MM.1S (cell line): ENCODE measurements at regions not wholly inside any gene's neighbourhood (a gene's known extent, or its start where the extent isn't known, plus 50 kb on each side); places are given as distances from the start of the nearest gene placed in this dataset.

Experiments
- DNase-seq: peaks from one replicate; pipeline ENCODE4 v3.0.0-alpha.2; 2015
- H2AFZ ChIP-seq: fragments of 300-600 bp; sonication (generic); 2 replicates; pipeline ENCODE4 v1.6.0; 2016; ENCODE audit warnings: antibody characterized with exemption, low read length
- H3F3A ChIP-seq: fragments of 300-600 bp; sonication (generic); 2 replicates; pipeline ENCODE4 v1.6.1; 2016; ENCODE audit warnings: mild to moderate bottlenecking, antibody characterized with exemption, low read length, moderate library complexity, mixed read lengths; ENCODE audit not compliant: insufficient read depth
- H3K27ac ChIP-seq: fragments of 300-600 bp; sonication (generic); 2 replicates; pipeline ENCODE4 v1.5.1; 2016; ENCODE audit warnings: mild to moderate bottlenecking, low read length
- H3K27me3 ChIP-seq: fragments of 300-600 bp; sonication (generic); replicated peaks from 2 replicates; pipeline ENCODE4 v1.6.0; 2016; ENCODE audit warnings: low read length; ENCODE audit not compliant: insufficient read depth
- H3K36me3 ChIP-seq: fragments of 300-600 bp; sonication (generic); replicated peaks from 2 replicates; pipeline ENCODE4 v1.6.1; 2016; ENCODE audit warnings: mild to moderate bottlenecking, low read length, mixed read lengths; ENCODE audit not compliant: insufficient read depth
- H3K4me1 ChIP-seq: fragments of 300-600 bp; sonication (generic); 2 replicates; pipeline ENCODE4 v1.6.1; 2016; ENCODE audit warnings: low read length, mixed read lengths
- H3K4me2 ChIP-seq: fragments of 300-600 bp; sonication (generic); 2 replicates; pipeline ENCODE4 v1.6.0; 2016; ENCODE audit warnings: low read depth, low read length
- H3K4me3 ChIP-seq: fragments of 300-600 bp; sonication (generic); 2 replicates; pipeline ENCODE4 v1.5.1; 2016; ENCODE audit warnings: low read length, mixed read lengths
- H3K79me2 ChIP-seq: fragments of 300-600 bp; sonication (generic); 2 replicates; pipeline ENCODE4 v1.6.1; 2016; ENCODE audit warnings: mixed run types, low read length, mixed read lengths
- H3K9ac ChIP-seq: fragments of 300-600 bp; sonication (generic); 2 replicates; pipeline ENCODE4 v1.6.1; 2016; ENCODE audit warnings: low read length, mixed read lengths
- H3K9me2 ChIP-seq: fragments of 300-600 bp; sonication (generic); replicated peaks from 2 replicates; pipeline ENCODE4 v1.6.1; 2016; ENCODE audit warnings: mild to moderate bottlenecking, low read length, mixed read lengths; ENCODE audit not compliant: insufficient read depth
- H3K9me3 ChIP-seq: fragments of 300-600 bp; sonication (generic); replicated peaks from 2 replicates; pipeline ENCODE4 v1.6.1; 2016; ENCODE audit warnings: mild to moderate bottlenecking, low read length, mixed read lengths; ENCODE audit not compliant: insufficient read depth
- H4K20me1 ChIP-seq: fragments of 300-600 bp; sonication (generic); 2 replicates; pipeline ENCODE4 v1.6.1; 2016; ENCODE audit warnings: mild to moderate bottlenecking, low read length, moderate library complexity, mixed read lengths; ENCODE audit not compliant: insufficient read depth
- EZH2 ChIP-seq: fragments of 300-600 bp; sonication (generic); optimal IDR thresholded peaks from 2 replicates; pipeline ENCODE3; 2017; ENCODE audit warnings: low read depth, mild to moderate bottlenecking, antibody characterized with exemption, low read length, mixed read lengths
- EZH2phosphoT487 ChIP-seq: fragments of 300-600 bp; sonication (generic); IDR thresholded peaks from 2 replicates; pipeline ENCODE4 v1.6.1; 2018; ENCODE audit warnings: antibody characterized with exemption, low read length
- TF ChIP-seq, protein P1 (sequence below): fragments of 300-600 bp; sonication (generic); IDR thresholded peaks from 2 replicates; pipeline ENCODE4 v1.5.1; 2016; ENCODE audit warnings: antibody characterized with exemption, low read length, mixed read lengths

DNA sequence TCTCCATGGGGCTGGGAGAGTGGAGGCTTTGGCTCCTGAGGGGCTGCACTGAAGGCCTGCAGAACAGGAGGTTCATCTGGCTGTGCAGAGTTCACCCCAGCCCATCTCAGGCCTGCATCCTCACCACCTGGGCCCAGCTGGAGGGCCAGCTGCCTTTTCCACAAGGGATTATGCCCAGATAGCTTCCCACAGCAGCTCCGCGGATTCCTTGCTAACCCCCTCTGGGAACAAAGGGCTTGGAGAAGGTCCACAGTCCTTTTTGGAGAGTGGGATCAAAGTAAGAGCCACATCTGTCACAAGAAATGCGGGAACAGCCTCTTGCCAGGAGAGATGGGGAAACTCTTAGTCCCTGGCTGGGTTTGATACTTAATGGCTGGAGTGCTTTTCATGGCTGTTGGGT, 164.7 kb upstream of the RGMA start:
- H4K20me1 ChIP-seq = no peaks in the 10 kb centered on the region
- no peak overlapping the region for H3K4me2 ChIP-seq
- H2AFZ ChIP-seq = no peak overlapping the region
- TF ChIP-seq, protein P1, sequence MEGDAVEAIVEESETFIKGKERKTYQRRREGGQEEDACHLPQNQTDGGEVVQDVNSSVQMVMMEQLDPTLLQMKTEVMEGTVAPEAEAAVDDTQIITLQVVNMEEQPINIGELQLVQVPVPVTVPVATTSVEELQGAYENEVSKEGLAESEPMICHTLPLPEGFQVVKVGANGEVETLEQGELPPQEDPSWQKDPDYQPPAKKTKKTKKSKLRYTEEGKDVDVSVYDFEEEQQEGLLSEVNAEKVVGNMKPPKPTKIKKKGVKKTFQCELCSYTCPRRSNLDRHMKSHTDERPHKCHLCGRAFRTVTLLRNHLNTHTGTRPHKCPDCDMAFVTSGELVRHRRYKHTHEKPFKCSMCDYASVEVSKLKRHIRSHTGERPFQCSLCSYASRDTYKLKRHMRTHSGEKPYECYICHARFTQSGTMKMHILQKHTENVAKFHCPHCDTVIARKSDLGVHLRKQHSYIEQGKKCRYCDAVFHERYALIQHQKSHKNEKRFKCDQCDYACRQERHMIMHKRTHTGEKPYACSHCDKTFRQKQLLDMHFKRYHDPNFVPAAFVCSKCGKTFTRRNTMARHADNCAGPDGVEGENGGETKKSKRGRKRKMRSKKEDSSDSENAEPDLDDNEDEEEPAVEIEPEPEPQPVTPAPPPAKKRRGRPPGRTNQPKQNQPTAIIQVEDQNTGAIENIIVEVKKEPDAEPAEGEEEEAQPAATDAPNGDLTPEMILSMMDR = no peak
- no peak for TF ChIP-seq EZH2phosphoT487
- TF ChIP-seq EZH2 = no peak
- no peaks in the 10 kb centered on the region for H3F3A ChIP-seq
- no peaks in the 10 kb centered on the region for H3K36me3 ChIP-seq
- H3K79me2 ChIP-seq = no peaks in the 10 kb centered on the region
- no peak for DNase-seq
- no peak overlapping the region for H3K4me3 ChIP-seq
- no peaks in the 10 kb centered on the region for H3K4me1 ChIP-seq
- H3K27me3 ChIP-seq = no peaks in the 10 kb centered on the region
- no peaks in the 10 kb centered on the region for H3K9me3 ChIP-seq
- H3K9ac ChIP-seq = no peak overlapping the region
- H3K9me2 ChIP-seq = no peaks in the 10 kb centered on the region
- H3K27ac ChIP-seq = no peak overlapping the region

DNA sequence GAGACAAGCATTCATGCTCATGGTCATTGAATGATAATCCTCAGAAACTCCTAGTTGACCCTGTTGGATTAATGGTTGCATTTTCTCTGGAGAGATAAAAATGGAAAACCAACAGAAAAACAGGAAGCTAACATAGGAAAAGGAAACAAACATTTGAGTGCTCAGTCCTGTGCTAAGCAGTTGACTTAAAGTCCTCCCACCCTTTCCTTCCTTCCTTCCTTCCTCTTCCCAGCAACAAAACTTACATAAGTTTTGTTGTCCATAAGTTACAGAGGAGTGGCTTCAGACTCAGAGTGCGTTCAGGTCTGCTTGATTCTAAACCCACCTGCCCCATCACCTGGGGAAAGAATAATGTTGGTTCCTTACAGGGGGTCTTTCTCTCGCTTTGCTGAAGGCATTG, 163.8 kb upstream of the RGMA start:
- no peaks in the 10 kb centered on the region for H3K27me3 ChIP-seq
- TF ChIP-seq EZH2 (no peak), EZH2phosphoT487 (no peak)
- TF ChIP-seq, protein P1 = no peak
- no peak overlapping the region for H3K27ac ChIP-seq

DNA sequence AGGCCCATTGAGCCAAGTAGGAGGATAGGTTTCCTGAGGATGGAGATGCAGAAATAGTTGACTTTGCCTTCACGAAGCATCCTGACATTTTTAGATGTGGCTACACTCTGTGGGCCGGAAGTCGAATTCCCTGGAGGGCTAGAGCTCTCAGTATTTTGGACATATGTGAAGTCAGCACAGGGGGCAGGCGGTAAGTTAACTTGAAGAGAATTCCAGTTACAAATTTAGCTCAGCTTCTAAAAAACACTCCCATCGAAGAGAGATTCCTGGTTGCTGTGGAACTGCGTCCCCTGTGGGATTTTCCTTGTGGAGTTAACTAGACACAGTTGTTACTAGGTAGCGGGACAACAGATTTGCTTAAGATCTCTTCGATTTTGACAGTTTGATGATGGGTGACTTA, 161.9 kb upstream of the RGMA start:
- no peaks in the 10 kb centered on the region for H3K36me3 ChIP-seq
- no peaks in the 10 kb centered on the region for H3K79me2 ChIP-seq
- H3K9me3 ChIP-seq = no peaks in the 10 kb centered on the region
- H3F3A ChIP-seq = no peaks in the 10 kb centered on the region
- no peak overlapping the region for H3K9ac ChIP-seq
- no peak overlapping the region for H3K4me2 ChIP-seq
- no peaks in the 10 kb centered on the region for H3K4me1 ChIP-seq
- DNase-seq = no peak
- H3K27ac ChIP-seq = no peak overlapping the region
- H2AFZ ChIP-seq = no peak overlapping the region
- H3K27me3 ChIP-seq = no peaks in the 10 kb centered on the region
- H4K20me1 ChIP-seq = no peaks in the 10 kb centered on the region
- no peak overlapping the region for H3K4me3 ChIP-seq
- TF ChIP-seq, protein P1 = no peak
- TF ChIP-seq EZH2 = no peak
- no peak for TF ChIP-seq EZH2phosphoT487
- H3K9me2 ChIP-seq = no peaks in the 10 kb centered on the region

More for the DNA sequence above, 163.8 kb upstream of the RGMA start:
- Histone ChIP-seq H3K9ac (no peak overlapping the region), H3K79me2 (no peaks in the 10 kb centered on the region), H3K4me1 (no peaks in the 10 kb centered on the region), H2AFZ (no peak overlapping the region), H4K20me1 (no peaks in the 10 kb centered on the region), H3K9me3 (no peaks in the 10 kb centered on the region), H3K4me3 (no peak overlapping the region), H3F3A (no peaks in the 10 kb centered on the region), H3K9me2 (no peaks in the 10 kb centered on the region), H3K4me2 (no peak overlapping the region), H3K36me3 (no peaks in the 10 kb centered on the region)
- DNase-seq = no peak

DNA sequence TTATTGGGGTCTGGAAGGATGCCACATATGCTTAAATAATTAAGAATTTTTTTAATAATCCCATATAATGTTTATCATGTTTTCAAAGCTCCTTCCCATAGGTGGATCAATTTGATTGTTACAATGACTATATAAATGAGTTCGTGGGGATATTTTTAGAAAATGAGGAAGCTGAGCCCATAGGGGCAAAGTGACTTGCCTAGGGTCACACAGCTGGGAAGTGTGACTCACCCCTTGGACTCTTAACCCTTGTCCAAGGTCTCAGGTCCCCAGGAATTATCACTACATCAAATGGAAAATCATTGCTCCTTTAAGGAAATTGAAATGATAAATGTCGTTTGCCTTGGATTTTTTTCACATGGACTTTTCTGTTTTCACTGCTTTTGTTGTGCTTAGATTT, 161.2 kb upstream of the RGMA start:
- no peaks in the 10 kb centered on the region for H3K4me1 ChIP-seq
- H3K27ac ChIP-seq = no peak overlapping the region
- TF ChIP-seq EZH2phosphoT487 = no peak
- TF ChIP-seq EZH2 = no peak
- TF ChIP-seq, protein P1 = no peak
- H3K9me3 ChIP-seq = no peaks in the 10 kb centered on the region
- H3K9me2 ChIP-seq = no peaks in the 10 kb centered on the region
- DNase-seq = no peak
- H3K27me3 ChIP-seq = no peaks in the 10 kb centered on the region
- H2AFZ ChIP-seq = no peak overlapping the region
- no peak overlapping the region for H3K4me2 ChIP-seq
- no peaks in the 10 kb centered on the region for H3F3A ChIP-seq
- H3K36me3 ChIP-seq = no peaks in the 10 kb centered on the region
- H3K79me2 ChIP-seq = no peaks in the 10 kb centered on the region
- H4K20me1 ChIP-seq = no peaks in the 10 kb centered on the region
- H3K4me3 ChIP-seq = no peak overlapping the region
- no peak overlapping the region for H3K9ac ChIP-seq
